Esophagus muscularis mucosa (tissue), 4 donors: ENCODE measurements at regions not wholly inside any gene's neighbourhood (a gene's known extent, or its start where the extent isn't known, plus 50 kb on each side); places are given as distances from the start of the nearest gene placed in this dataset.

Experiments used
- EP300 ChIP-seq: sonication (generic); formaldehyde crosslinking; IDR thresholded peaks from one replicate; pipeline ENCODE4 v1.6.1; 2017; ENCODE audit warnings: antibody characterized with exemption
- POLR2A ChIP-seq: fragments of 450-650 bp; IDR thresholded peaks from one replicate; pipeline ENCODE4 v1.6.1; 2017; ENCODE audit warnings: antibody characterized with exemption, moderate library complexity, mild to moderate bottlenecking, low read depth
- POLR2AphosphoS5 ChIP-seq, 2 donors: sonication (generic); formaldehyde crosslinking; IDR thresholded peaks; one replicate each; pipeline ENCODE4 v1.6.1; 2017; ENCODE audit warnings: antibody characterized with exemption in 2 of 2
- TF ChIP-seq, protein P1 (sequence below), 3 experiments: fragments of 200-600 bp in 2 of 3; fragments of 450-650 bp in 1 of 3; sonication (generic) in 2 of 3; IDR thresholded peaks; one replicate each; pipeline ENCODE4 v1.5.1; 2017 to 2019; ENCODE audit warnings: antibody characterized with exemption in 3 of 3, mild to moderate bottlenecking in 2 of 3, moderate library complexity in 1 of 3

DNA sequence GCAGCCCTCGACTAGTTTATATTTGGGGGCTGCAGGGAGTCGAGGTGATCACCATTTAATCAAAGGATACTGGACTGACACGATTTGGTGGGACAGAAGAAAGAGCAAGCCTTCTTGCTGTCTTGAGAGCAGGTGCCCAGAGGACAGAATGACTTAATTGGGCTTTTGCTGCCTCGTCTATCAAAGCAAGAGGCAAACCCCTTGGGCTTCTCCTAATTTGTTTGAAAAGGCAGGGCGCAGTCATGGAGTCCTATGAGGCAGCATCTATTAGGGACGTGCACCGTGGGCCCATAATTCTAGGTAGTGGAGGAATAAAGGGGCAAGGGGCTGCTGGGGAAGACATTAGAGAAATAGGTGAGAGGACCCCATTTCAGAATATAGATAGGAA is 1411.3 kb downstream of the TBC1D22A start:
- no peak for TF ChIP-seq POLR2A
- TF ChIP-seq, protein P1, sequence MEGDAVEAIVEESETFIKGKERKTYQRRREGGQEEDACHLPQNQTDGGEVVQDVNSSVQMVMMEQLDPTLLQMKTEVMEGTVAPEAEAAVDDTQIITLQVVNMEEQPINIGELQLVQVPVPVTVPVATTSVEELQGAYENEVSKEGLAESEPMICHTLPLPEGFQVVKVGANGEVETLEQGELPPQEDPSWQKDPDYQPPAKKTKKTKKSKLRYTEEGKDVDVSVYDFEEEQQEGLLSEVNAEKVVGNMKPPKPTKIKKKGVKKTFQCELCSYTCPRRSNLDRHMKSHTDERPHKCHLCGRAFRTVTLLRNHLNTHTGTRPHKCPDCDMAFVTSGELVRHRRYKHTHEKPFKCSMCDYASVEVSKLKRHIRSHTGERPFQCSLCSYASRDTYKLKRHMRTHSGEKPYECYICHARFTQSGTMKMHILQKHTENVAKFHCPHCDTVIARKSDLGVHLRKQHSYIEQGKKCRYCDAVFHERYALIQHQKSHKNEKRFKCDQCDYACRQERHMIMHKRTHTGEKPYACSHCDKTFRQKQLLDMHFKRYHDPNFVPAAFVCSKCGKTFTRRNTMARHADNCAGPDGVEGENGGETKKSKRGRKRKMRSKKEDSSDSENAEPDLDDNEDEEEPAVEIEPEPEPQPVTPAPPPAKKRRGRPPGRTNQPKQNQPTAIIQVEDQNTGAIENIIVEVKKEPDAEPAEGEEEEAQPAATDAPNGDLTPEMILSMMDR (IDR thresholded peaks at IDR 0.05), result no peak
- TF ChIP-seq EP300, result no peak
- no peak for TF ChIP-seq POLR2AphosphoS5 (IDR thresholded peaks at IDR 0.05)
